OCI-LY7 (cell line): ENCODE measurements at regions not wholly inside any gene's neighbourhood (a gene's known extent, or its start where the extent isn't known, plus 50 kb on each side); places are given as distances from the start of the nearest gene placed in this dataset.

ENCODE experiments used
- CTCF ChIP-seq: fragments of 200-600 bp; sonication (generic); conservative IDR thresholded peaks from 2 replicates; pipeline ENCODE4 v1.5.1; 2014; ENCODE audit warnings: mild to moderate bottlenecking, antibody characterized with exemption, low read length, moderate library complexity, mixed read lengths
- EZH2phosphoT487 ChIP-seq: fragments of 200-600 bp; sonication (generic); IDR thresholded peaks from 2 replicates; pipeline ENCODE4 v1.6.1; 2018; ENCODE audit warnings: low read depth, borderline replicate concordance, mild to moderate bottlenecking, mixed run types, antibody characterized with exemption, low read length, moderate library complexity, mixed read lengths

DNA sequence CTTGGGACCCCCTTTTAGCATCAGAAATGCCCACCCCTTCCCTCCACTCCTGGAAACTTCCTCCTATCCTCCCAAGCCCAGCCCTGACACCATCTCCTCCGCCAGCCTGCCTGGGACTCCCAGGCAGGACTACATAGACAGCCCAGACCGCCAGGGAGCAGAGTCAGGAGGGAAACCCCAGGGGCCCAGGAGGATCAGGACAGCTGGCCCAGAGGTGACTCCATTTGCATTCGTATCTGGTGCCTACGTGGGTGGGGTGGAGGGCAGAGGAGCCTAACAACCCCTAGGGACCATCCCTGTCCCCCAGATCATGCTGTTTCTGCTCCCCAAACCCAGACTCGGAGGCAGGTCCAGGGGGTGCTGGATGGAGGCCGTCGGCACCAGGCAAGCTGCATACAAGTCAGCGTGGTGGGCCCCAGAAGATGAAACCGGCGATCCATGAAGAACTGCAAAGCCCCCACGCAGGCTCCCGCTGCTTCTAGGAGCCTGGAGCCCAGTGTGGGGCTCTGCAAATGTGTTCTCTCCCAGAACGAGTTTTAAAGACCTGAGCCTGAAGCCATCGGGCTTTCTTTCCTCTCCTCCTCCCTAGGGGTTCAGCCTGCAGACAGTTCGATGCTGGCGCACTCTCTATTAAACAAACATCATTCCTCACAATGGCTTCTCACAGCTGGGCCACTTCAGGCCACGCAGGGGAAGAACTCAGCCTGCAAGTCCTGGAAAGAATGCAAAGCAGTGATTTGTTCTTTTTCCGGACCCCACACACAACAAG, 1506.8 kb downstream of the BRD1 start:
- TF ChIP-seq CTCF: no peak
- no peak for TF ChIP-seq EZH2phosphoT487
